ENCODE measurements at regions not wholly inside any gene's neighbourhood (a gene's known extent, or its start where the extent isn't known, plus 50 kb on each side); places are given as distances from the start of the nearest gene placed in this dataset.

DNA sequence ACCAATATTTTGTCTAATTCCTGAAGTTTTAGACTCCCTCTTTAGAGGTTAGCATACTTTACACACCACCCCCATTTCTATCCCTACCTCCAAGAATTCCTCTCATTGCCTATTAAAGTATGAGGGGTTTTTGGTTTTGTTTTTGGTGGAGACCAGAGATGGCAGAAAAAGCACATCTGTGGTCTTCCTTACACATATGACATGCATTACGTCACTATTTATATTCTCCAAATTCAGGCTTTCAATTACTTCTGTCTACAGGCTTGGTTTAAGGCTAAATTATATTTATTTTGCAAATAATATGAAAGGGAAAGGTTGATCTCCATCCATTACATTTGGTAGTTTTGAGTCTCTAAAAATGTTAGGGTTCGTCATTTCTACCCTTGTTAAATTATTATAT is 674.6 kb downstream of the LMO4 start:
- TF ChIP-seq, protein P1, sequence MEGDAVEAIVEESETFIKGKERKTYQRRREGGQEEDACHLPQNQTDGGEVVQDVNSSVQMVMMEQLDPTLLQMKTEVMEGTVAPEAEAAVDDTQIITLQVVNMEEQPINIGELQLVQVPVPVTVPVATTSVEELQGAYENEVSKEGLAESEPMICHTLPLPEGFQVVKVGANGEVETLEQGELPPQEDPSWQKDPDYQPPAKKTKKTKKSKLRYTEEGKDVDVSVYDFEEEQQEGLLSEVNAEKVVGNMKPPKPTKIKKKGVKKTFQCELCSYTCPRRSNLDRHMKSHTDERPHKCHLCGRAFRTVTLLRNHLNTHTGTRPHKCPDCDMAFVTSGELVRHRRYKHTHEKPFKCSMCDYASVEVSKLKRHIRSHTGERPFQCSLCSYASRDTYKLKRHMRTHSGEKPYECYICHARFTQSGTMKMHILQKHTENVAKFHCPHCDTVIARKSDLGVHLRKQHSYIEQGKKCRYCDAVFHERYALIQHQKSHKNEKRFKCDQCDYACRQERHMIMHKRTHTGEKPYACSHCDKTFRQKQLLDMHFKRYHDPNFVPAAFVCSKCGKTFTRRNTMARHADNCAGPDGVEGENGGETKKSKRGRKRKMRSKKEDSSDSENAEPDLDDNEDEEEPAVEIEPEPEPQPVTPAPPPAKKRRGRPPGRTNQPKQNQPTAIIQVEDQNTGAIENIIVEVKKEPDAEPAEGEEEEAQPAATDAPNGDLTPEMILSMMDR (conservative IDR thresholded peaks at IDR 0.05; ENCODE audit: low read depth, low read length) = no peak
- TF ChIP-seq EZH2phosphoT487 (IDR thresholded peaks at IDR 0.05; ENCODE audit: borderline replicate concordance, low read length) (no peak), EZH2 (IDR thresholded peaks at IDR 0.05; ENCODE audit: low read length, unreplicated experiment) (no peak)
- DNase-seq = no peak
- no peak for ATAC-seq
- no peak overlapping the region for H3K4me3 ChIP-seq (ENCODE audit: low read length)
- H3K27ac ChIP-seq (ENCODE audit: low read length) = no peak overlapping the region
- H3K27me3 ChIP-seq (ENCODE audit: low read length) = no peaks in the 10 kb centered on the region
- H3K9me3 ChIP-seq (ENCODE audit: low read length) = no peaks in the 10 kb centered on the region
- no peak overlapping the region for H2AFZ ChIP-seq (ENCODE audit: low read length)
- H3K9me2 ChIP-seq (replicated peaks; ENCODE audit: low read length) = no peaks in the 10 kb centered on the region
- peaks cover 27% of the 10 kb centered on the region for H3K4me1 ChIP-seq (ENCODE audit: insufficient read depth, low read length)
- ChIA-PET CTCF (no interaction called here), POLR2A (ENCODE audit: unreplicated experiment) (no interaction called here)
- no TSS peak for BruUV-seq (replicated peaks)
- intact Hi-C loops (cut with micrococcal nuclease) = loop anchor here (5.0 kb wide), 1 partner anchor 59 kb away; no protein-coding TSS in a partner anchor
- H4K20me1 ChIP-seq (ENCODE audit: low read length) = no peaks in the 10 kb centered on the region
- no peak overlapping the region for H3K9ac ChIP-seq (ENCODE audit: low read length)
- no peaks in the 10 kb centered on the region for H3K79me2 ChIP-seq (ENCODE audit: low read length)
- no peaks in the 10 kb centered on the region for H3K36me3 ChIP-seq (ENCODE audit: low read depth, low read length)
- H3K4me2 ChIP-seq (ENCODE audit: low read length) = no peak overlapping the region
- H3F3A ChIP-seq (ENCODE audit: low read length, unreplicated experiment) = no peaks in the 10 kb centered on the region

DNA sequence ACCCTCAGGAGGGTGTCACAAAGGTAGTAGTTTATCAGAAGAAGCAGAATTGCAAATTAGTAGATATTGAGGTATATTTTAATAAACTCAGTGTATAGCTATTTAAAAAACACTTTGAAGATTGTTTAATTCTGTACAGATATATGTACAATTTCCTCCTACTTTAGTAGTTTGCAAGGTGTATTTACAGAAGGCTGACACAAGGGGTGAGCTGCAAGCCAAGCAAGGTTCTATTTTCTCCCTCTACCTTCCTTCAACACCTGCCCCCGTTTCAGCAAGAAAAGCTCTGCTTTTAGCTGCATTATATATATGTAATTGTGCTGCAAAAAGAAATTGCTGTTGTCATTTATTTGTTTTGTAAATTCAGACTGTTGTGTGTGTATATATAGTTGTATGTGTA is 674.2 kb upstream of the PKN2 start:
- Histone ChIP-seq H3K27ac (ENCODE audit: low read length) (no peak overlapping the region), H3K9ac (ENCODE audit: low read length) (no peak overlapping the region), H3K4me1 (ENCODE audit: insufficient read depth, low read length) (peaks cover 23% of the 10 kb centered on the region), H4K20me1 (ENCODE audit: low read length) (no peaks in the 10 kb centered on the region), H3K79me2 (ENCODE audit: low read length) (no peaks in the 10 kb centered on the region), H3K27me3 (ENCODE audit: low read length) (no peaks in the 10 kb centered on the region), H3K9me2 (replicated peaks; ENCODE audit: low read length) (no peaks in the 10 kb centered on the region), H3K4me3 (ENCODE audit: low read length) (no peak overlapping the region), H2AFZ (ENCODE audit: low read length) (no peak overlapping the region), H3K9me3 (ENCODE audit: low read length) (no peaks in the 10 kb centered on the region), H3K36me3 (ENCODE audit: low read depth, low read length) (no peaks in the 10 kb centered on the region), H3F3A (ENCODE audit: low read length, unreplicated experiment) (no peaks in the 10 kb centered on the region), H3K4me2 (ENCODE audit: low read length) (no peak overlapping the region)
- POLR2A ChIA-PET (ENCODE audit: unreplicated experiment) = no interaction called here
- no peak for DNase-seq
- no TSS peak for BruUV-seq (replicated peaks)
- CTCF ChIA-PET = interaction anchor here (0.6 kb wide), 1 partner anchor 895 kb away, joined by 3 read pairs; no protein-coding TSS in a partner anchor
- ATAC-seq = no peak
- intact Hi-C loops (cut with micrococcal nuclease) = no loop called here
- no peak for TF ChIP-seq EZH2phosphoT487 (IDR thresholded peaks at IDR 0.05; ENCODE audit: borderline replicate concordance, low read length)
- no peak for TF ChIP-seq EZH2 (IDR thresholded peaks at IDR 0.05; ENCODE audit: low read length, unreplicated experiment)
- TF ChIP-seq, protein P1 (conservative IDR thresholded peaks at IDR 0.05; ENCODE audit: low read depth, low read length) = peak; percentile 26; the same call in 1 of the 2 replicates

DNA sequence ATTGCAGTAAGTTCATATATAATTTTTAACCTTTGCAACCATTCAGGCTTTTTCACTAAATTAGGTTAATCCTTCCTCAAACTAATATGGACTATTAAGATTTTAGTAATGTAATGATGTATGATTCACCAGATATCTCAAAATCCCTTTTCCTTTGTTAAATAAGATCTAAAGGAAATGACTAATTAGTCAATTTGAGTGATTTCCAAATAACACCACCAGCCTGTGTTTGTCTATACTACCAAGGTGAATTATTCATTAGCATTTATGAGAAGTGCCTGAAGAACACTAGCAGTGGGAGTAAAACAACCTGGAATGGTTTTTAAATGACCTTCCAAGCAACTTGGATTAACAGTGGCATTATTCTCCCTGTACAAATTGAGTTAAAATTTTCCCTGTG is 670.6 kb upstream of the PKN2 start:
- DNase-seq = peak; percentile 54
- H3K79me2 ChIP-seq (ENCODE audit: low read length) = no peaks in the 10 kb centered on the region
- BruUV-seq (replicated peaks) = no TSS peak
- H4K20me1 ChIP-seq (ENCODE audit: low read length) = no peaks in the 10 kb centered on the region
- peak; percentile 80 for ATAC-seq
- no peak overlapping the region for H3K4me3 ChIP-seq (ENCODE audit: low read length)
- intact Hi-C loops (cut with micrococcal nuclease) = no loop called here
- H3K27me3 ChIP-seq (ENCODE audit: low read length) = no peaks in the 10 kb centered on the region
- H2AFZ ChIP-seq (ENCODE audit: low read length) = no peak overlapping the region
- H3K9me2 ChIP-seq (replicated peaks; ENCODE audit: low read length) = no peaks in the 10 kb centered on the region
- H3F3A ChIP-seq (ENCODE audit: low read length, unreplicated experiment) = no peaks in the 10 kb centered on the region
- POLR2A ChIA-PET (ENCODE audit: unreplicated experiment) = no interaction called here
- peak overlapping the region; percentile 21; the same call in 1 of the 2 replicates for H3K4me2 ChIP-seq (ENCODE audit: low read length)
- H3K9ac ChIP-seq (ENCODE audit: low read length) = no peak overlapping the region
- TF ChIP-seq EZH2 (IDR thresholded peaks at IDR 0.05; ENCODE audit: low read length, unreplicated experiment) (no peak), EZH2phosphoT487 (IDR thresholded peaks at IDR 0.05; ENCODE audit: borderline replicate concordance, low read length) (no peak)
- TF ChIP-seq, protein P1 (conservative IDR thresholded peaks at IDR 0.05; ENCODE audit: low read depth, low read length) = no peak
- H3K27ac ChIP-seq (ENCODE audit: low read length) = no peak overlapping the region
- H3K36me3 ChIP-seq (ENCODE audit: low read depth, low read length) = no peaks in the 10 kb centered on the region
- no peaks in the 10 kb centered on the region for H3K9me3 ChIP-seq (ENCODE audit: low read length)
- H3K4me1 ChIP-seq (ENCODE audit: insufficient read depth, low read length) = peaks cover 23% of the 10 kb centered on the region
- CTCF ChIA-PET = no interaction called here

Measured in PC-3 (cell line).